ENCODE measurements at regions not wholly inside any gene's neighbourhood (a gene's known extent, or its start where the extent isn't known, plus 50 kb on each side); places are given as distances from the start of the nearest gene placed in this dataset.

- TF ChIP-seq CTCF (IDR thresholded peaks at IDR 0.05; ENCODE audit: insufficient read depth, low read depth, low read length): no peak
- no peak for TF ChIP-seq EZH2 (IDR thresholded peaks at IDR 0.05; ENCODE audit: insufficient read depth, low read length)
Observed at GRCh38 chr4:134740290-134740689, 538.7 kb upstream of the PABPC4L start.

Measured in astrocyte (in vitro differentiated cells and primary cell).